HG03354 (cell line): ENCODE measurements at regions not wholly inside any gene's neighbourhood (a gene's known extent, or its start where the extent isn't known, plus 50 kb on each side); places are given as distances from the start of the nearest gene placed in this dataset.
"Not testable (repeated sequence)": the region's sequence is repeated elsewhere in the genome, so short reads cannot be mapped to it uniquely, and the experiment has no call there.

Experiments
- ATAC-seq: cut with Tn5 transposase; IDR thresholded peaks from one replicate; pipeline ENCODE4 v1.9.1; 2021; ENCODE audit warnings: mild to moderate bottlenecking; ENCODE audit not compliant: unreplicated experiment, poor library complexity, severe bottlenecking

GRCh38 chr4:28462766-28463700 is 1602.4 kb downstream of the STIM2 start:
- ATAC-seq, result no peak

- ATAC-seq, result no peak
Observed at GRCh38 chr4:28464823-28465222, 1604.2 kb downstream of the STIM2 start.

GRCh38 chr4:28466886-28467285 is 1606.2 kb downstream of the STIM2 start:
- not testable (repeated sequence) for ATAC-seq

GRCh38 chr4:28469387-28469786 is 1608.7 kb downstream of the STIM2 start:
- ATAC-seq, result no peak

- no peak for ATAC-seq
Observed at GRCh38 chr4:28469886-28470285, 1609.2 kb downstream of the STIM2 start.

GRCh38 chr4:28475381-28475780 is 1614.7 kb downstream of the STIM2 start:
- no peak for ATAC-seq

- ATAC-seq, result no peak
Observed at GRCh38 chr4:28479666-28480065, 1619.0 kb downstream of the STIM2 start.

GRCh38 chr4:28481565-28481964 is 1620.9 kb downstream of the STIM2 start:
- no peak for ATAC-seq

GRCh38 chr4:28482580-28483270 is 1622.1 kb downstream of the STIM2 start:
- no peak for ATAC-seq

GRCh38 chr4:28488021-28488420 is 1627.4 kb downstream of the STIM2 start:
- no peak for ATAC-seq

GRCh38 chr4:28490669-28491068 is 1630.0 kb downstream of the STIM2 start:
- no peak for ATAC-seq

GRCh38 chr4:28505064-28505463 is 1644.4 kb downstream of the STIM2 start:
- no peak for ATAC-seq

GRCh38 chr4:28508636-28509035 is 1648.0 kb downstream of the STIM2 start:
- ATAC-seq, result no peak

GRCh38 chr4:28514766-28515165 is 1654.1 kb downstream of the STIM2 start:
- not testable (repeated sequence) for ATAC-seq

- ATAC-seq, result no peak
Observed at GRCh38 chr4:28518561-28519165, 1658.0 kb downstream of the STIM2 start.

- no peak for ATAC-seq
Observed at GRCh38 chr4:28523681-28524190, 1663.1 kb downstream of the STIM2 start.

- no peak for ATAC-seq
Observed at GRCh38 chr4:28536124-28536523, 1675.5 kb downstream of the STIM2 start.

- ATAC-seq, result no peak
Observed at GRCh38 chr4:28545986-28546385, 1685.3 kb downstream of the STIM2 start.

GRCh38 chr4:28548136-28548535 is 1687.5 kb downstream of the STIM2 start:
- no peak for ATAC-seq

GRCh38 chr4:28548594-28548993 is 1688.0 kb downstream of the STIM2 start:
- no peak for ATAC-seq
